Small intestine (tissue), 7 donors: ENCODE measurements at regions not wholly inside any gene's neighbourhood (a gene's known extent, or its start where the extent isn't known, plus 50 kb on each side); places are given as distances from the start of the nearest gene placed in this dataset.

Experiments
- DNase-seq, 2 donors: peaks; one replicate each; pipeline versions ENCODE4 v3.0.0 to v3.0.0-alpha.2; 2013
- FAIRE-seq: peaks from 2 replicates; lab custom pipeline; 2012; peaks lifted over from hg19 to GRCh38; lab: Jason Lieb, UNC
- H3K27ac ChIP-seq, 3 donors: one replicate each; pipeline ENCODE4 v1.5.1; 2013; ENCODE audit warnings: low read length in 2 of 3, mild to moderate bottlenecking in 2 of 3, control low read depth in 1 of 3, inconsistent platforms in 1 of 3, low read depth in 1 of 3, moderate library complexity in 1 of 3
- H3K27me3 ChIP-seq, 3 donors: one replicate each; pipeline ENCODE4 v1.6.1; 2013; ENCODE audit warnings: low read length in 3 of 3, inconsistent platforms in 1 of 3; ENCODE audit not compliant: control insufficient read depth in 3 of 3, insufficient read depth in 3 of 3
- H3K36me3 ChIP-seq, 3 donors: one replicate each; pipeline ENCODE4 v1.6.1; 2013; ENCODE audit warnings: low read length in 3 of 3, inconsistent platforms in 1 of 3, low read depth in 1 of 3, mild to moderate bottlenecking in 1 of 3, moderate library complexity in 1 of 3; ENCODE audit not compliant: control insufficient read depth in 3 of 3, insufficient read depth in 2 of 3
- H3K4me1 ChIP-seq, 3 donors: one replicate each; pipeline ENCODE4 v1.6.1; 2013; ENCODE audit warnings: low read length in 2 of 3, inconsistent platforms in 1 of 3, low read depth in 1 of 3, mild to moderate bottlenecking in 1 of 3, moderate library complexity in 1 of 3; ENCODE audit not compliant: control insufficient read depth in 3 of 3, insufficient read depth in 2 of 3
- H3K4me3 ChIP-seq, 3 donors: one replicate each; pipeline ENCODE4 v1.5.1; 2013; ENCODE audit warnings: low read length in 3 of 3, control low read depth in 1 of 3, inconsistent platforms in 1 of 3, low read depth in 1 of 3, mild to moderate bottlenecking in 1 of 3, moderate library complexity in 1 of 3
- H3K9me3 ChIP-seq, 2 donors: one replicate each; pipeline ENCODE4 v1.6.1; 2013; ENCODE audit warnings: low read depth in 1 of 2, low read length in 1 of 2; ENCODE audit not compliant: control insufficient read depth in 2 of 2, insufficient read depth in 1 of 2
- WGBS, 3 donors: extraction: QIAGEN DNeasy Blood & Tissue Kit; methylation state at CpG; one replicate each; pipeline ENCODE4 v1.1.7; 2013; 5-methylcytosine and 5-hydroxymethylcytosine counted together
- donor health status: healthy with polysubstance abuse.
- donor health status: control.
- donor health status: control.
- donor health status: Bipolar disorder and iron deficiency.
- donor health status: healthy.

DNA sequence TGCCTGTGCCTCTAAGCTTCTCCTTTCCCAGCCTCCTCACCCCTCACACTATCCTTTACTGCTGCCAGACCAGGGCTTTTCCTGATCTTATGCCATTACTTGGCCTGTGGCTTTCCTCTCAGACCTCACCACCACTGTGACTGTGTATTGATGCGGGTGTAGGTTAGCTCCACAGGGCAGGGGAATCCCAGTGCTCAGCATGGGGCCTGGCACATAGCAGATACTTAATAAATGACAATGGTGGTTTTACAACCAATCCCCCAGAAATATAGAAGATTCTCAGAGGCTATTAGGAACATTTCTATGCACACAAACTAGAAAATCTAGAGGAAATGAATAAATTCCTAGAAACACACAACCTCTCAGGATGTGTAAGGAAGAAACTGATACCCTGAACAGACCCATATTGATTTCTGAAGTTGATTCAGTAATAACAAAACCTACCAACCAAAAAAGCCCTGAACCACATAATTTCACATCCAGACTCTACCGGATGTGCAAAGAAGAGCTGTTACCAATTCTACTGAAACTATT is 129.6 kb upstream of the QRFPR start:
- WGBS, 3 donors: 52 to 76% (median 76%) methylated on average over 2 of the region's 2 CpGs
- Histone ChIP-seq H3K27ac (no peak overlapping the region), H3K36me3 (no peaks in the 10 kb centered on the region), H3K27me3 (peaks cover 0 to 2% (median 0%) of the 10 kb centered on the region in 3 donors), H3K4me1 (no peaks in the 10 kb centered on the region), H3K4me3 (no peak overlapping the region), H3K9me3 (peaks cover 0 to 3% of the 10 kb centered on the region in 2 donors)
- FAIRE-seq (no peak), DNase-seq (no peak)

DNA sequence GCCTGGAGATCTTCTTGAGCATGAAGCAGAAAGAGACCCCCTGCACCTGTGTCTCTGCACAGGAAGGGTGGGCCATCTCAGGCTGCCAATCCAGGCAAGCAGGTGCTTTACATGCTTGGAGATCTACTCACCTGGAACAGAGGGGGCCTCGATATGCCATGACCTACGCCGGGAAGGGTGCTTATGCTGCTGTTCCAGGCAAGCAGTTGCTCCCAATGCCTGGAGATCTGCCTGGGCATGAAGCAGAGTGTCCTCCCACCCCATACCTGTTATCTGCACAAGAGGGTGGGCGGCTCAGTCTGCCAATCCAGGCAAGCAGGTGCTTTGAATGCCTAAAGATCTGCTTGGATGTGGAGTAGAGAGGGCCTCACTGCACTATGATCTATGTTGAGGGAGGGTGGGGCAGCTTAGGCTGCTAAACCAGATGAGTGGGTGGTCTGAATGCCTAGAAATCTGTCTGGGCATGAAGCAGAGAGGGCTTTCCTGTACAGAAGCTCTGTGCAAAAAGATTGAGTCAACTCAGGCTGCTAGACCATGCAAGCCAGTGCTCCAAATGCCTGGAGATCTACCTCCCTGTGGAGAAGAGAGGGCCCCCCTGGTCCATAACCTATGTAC is 104.5 kb upstream of the QRFPR start:
- Histone ChIP-seq H3K9me3 (peaks cover 0 to 5% of the 10 kb centered on the region in 2 donors), H3K4me3 (no peak overlapping the region), H3K27me3 (no peaks in the 10 kb centered on the region), H3K27ac (no peak overlapping the region), H3K36me3 (no peaks in the 10 kb centered on the region), H3K4me1 (no peaks in the 10 kb centered on the region)
- 83 to 92% (median 91%) methylated on average over 4 of the region's 4 CpGs for WGBS, 3 donors
- FAIRE-seq (no peak), DNase-seq (no peak)

DNA sequence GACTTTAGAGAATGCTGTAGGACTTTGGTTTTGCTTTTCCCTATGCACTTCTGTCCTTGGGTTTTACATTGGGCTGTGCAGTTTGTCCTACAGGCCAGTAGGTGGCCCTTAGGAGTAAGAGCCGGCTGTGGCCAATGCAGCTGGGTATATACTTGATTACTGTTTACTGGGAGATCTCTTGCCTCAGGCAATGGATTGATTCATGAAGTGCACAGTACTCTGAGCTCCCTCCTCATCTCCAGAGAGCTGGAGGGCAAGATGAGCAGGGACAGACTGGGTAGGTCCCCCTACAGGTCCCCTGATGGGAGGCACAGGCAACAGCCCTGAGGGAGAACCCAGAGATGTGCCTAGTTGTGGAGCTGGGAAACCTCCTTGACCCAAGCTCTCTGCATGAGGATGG is 103.8 kb upstream of the QRFPR start:
- WGBS, 3 donors: 0 to 4% (median 0%) methylated on average over 1 of the region's 1 CpG
- no peak for FAIRE-seq

DNA sequence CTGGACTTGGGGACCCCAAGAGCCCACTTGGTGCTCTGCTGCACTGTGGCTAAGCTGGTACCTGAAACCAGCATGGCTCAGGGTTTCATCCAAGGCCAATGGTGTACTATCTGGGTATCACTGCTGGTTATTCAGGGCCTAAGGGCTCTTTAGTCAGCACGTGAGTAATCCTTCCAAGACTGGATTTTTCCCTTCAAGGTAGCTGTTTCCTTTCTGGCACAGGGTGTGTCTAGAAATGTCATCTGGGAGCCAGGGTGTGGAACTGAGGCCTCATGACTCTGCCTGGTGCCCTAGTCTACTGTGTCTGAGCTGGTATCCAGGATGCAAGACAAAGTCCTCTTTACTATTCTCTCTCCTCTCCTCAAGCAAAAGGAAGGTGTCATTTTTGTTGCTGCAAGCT is 99.0 kb upstream of the QRFPR start:
- DNase-seq: peak in 1 of 2 donors; percentile 53
- Histone ChIP-seq H3K4me1 (peaks cover 0 to 3% (median 0%) of the 10 kb centered on the region in 3 donors), H3K27me3 (peaks cover 0 to 2% (median 0%) of the 10 kb centered on the region in 3 donors), H3K27ac (peak overlapping the region in 2 of 3 donors; percentile 25 to 68), H3K36me3 (no peaks in the 10 kb centered on the region), H3K4me3 (no peak overlapping the region), H3K9me3 (peaks cover 0 to 13% of the 10 kb centered on the region in 2 donors)
- FAIRE-seq: no peak
- WGBS, 3 donors: 14 to 60% (median 16%) methylated on average over 1 of the region's 1 CpG

More for the DNA sequence above, 103.8 kb upstream of the QRFPR start:
- no peak overlapping the region for H3K27ac ChIP-seq
- peaks cover 0 to under 1% (median 0%) of the 10 kb centered on the region in 3 donors for H3K4me1 ChIP-seq
- H3K36me3 ChIP-seq: no peaks in the 10 kb centered on the region
- no peak overlapping the region for H3K4me3 ChIP-seq
- peak; percentile 43 to 45 for DNase-seq
- H3K27me3 ChIP-seq: no peaks in the 10 kb centered on the region
- peaks cover 0 to 11% of the 10 kb centered on the region in 2 donors for H3K9me3 ChIP-seq

- Histone ChIP-seq H3K36me3 (no peaks in the 10 kb centered on the region), H3K4me3 (no peak overlapping the region), H3K4me1 (peaks cover 0 to 3% (median 0%) of the 10 kb centered on the region in 3 donors), H3K27me3 (peaks cover 0 to 2% (median 0%) of the 10 kb centered on the region in 3 donors), H3K9me3 (peaks cover 0 to 13% of the 10 kb centered on the region in 2 donors), H3K27ac (no peak overlapping the region)
- no peak for DNase-seq
- WGBS, 3 donors: 53 to 70% (median 55%) methylated on average over 2 of the region's 2 CpGs
- FAIRE-seq: no peak
Observed at GRCh38 chr4:121477480-121477879, 96.7 kb upstream of the QRFPR start.

DNA sequence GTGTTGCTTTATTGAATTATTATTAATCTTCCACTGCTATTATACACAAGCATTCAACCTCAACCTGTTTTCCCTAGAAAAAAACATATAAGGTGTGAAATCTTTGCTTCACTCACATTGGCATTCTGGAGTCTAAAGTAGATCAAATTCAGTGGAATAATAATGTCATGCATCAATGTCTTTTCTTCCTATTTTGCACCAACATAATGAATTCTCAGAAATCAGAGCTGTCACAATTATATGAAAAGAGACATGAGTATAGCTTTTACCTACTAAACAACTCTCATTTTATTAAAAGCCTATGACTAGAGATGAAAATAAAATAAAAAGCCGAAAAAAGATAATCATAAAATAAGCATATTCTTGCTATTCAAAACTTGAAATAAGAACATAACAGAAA is 96.3 kb upstream of the QRFPR start:
- no peak overlapping the region for H3K27ac ChIP-seq
- H3K9me3 ChIP-seq: peaks cover 0 to 13% of the 10 kb centered on the region in 2 donors
- H3K36me3 ChIP-seq: no peaks in the 10 kb centered on the region
- H3K27me3 ChIP-seq: peaks cover 0 to 2% (median 0%) of the 10 kb centered on the region in 3 donors
- FAIRE-seq (no peak), DNase-seq (no peak)
- H3K4me3 ChIP-seq: no peak overlapping the region
- 91 to 98% (median 93%) methylated on average over 1 of the region's 1 CpG for WGBS, 3 donors
- H3K4me1 ChIP-seq: peaks cover 0 to 3% (median 0%) of the 10 kb centered on the region in 3 donors

DNA sequence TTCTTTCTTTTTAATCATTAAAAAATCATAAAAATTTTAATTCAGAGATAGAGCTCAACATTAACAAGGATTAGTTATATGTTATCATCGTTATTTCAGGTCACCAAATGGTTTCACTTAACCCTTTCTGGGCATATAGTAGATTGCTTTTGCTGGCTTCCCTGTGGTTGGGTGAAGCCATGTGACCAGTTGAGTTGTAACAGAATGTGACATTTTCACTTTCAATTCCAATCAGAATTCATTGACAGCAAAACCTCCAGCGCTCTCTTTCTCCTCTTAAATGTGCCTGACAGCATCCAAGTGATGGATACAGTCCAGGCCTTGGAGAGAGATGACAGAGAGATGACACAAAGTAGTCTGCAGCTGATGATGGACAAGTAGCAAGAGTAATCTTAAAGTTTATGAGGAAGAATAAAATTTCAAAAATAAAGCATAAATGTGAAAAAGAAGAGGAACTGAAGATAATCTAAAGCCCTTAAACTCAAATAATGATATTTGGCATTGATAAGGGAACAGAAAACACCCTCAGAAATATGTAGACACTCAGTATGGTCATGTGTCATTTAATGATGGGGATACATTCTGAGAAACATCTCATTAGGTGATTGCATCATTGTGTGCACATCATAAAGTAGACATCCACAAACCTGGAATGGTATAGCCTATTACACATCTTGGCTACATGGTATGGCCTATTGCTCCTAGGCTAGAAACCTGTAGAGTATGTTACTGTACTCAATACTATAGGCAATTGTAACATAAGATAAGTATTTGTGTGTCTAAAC is 92.3 kb upstream of the QRFPR start:
- H3K4me3 ChIP-seq: no peak overlapping the region
- FAIRE-seq: no peak
- H3K4me1 ChIP-seq: no peaks in the 10 kb centered on the region
- H3K36me3 ChIP-seq: no peaks in the 10 kb centered on the region
- WGBS, 3 donors: 20 to 52% (median 20%) methylated on average over 2 of the region's 2 CpGs
- H3K27ac ChIP-seq: no peak overlapping the region
- H3K27me3 ChIP-seq: no peaks in the 10 kb centered on the region
- peaks cover 0 to 4% of the 10 kb centered on the region in 2 donors for H3K9me3 ChIP-seq
- peak in 1 of 2 donors; percentile 49 for DNase-seq

- 68 to 76% (median 69%) methylated on average over 2 of the region's 2 CpGs for WGBS, 3 donors
- no peak overlapping the region for H3K27ac ChIP-seq
- no peaks in the 10 kb centered on the region for H3K4me1 ChIP-seq
- FAIRE-seq (no peak), DNase-seq (no peak)
- H3K9me3 ChIP-seq: peaks cover 0 to 2% of the 10 kb centered on the region in 2 donors
- H3K36me3 ChIP-seq: no peaks in the 10 kb centered on the region
- H3K27me3 ChIP-seq: no peaks in the 10 kb centered on the region
- no peak overlapping the region for H3K4me3 ChIP-seq
Observed at GRCh38 chr4:121464854-121465253, 84.0 kb upstream of the QRFPR start.
